A673 (cell line): ENCODE measurements at regions not wholly inside any gene's neighbourhood (a gene's known extent, or its start where the extent isn't known, plus 50 kb on each side); places are given as distances from the start of the nearest gene placed in this dataset.

ENCODE experiments used
- BruUV-seq: library from RNA; stranded (reverse); fragments of 400-500 nt; replicated peaks from 2 replicates; lab custom pipeline; 2021; lab: Mats Ljungman, UMichigan
- CTCF ChIA-PET: fragments of 300-600 bp; sonication (Branson Sonifier 250); formaldehyde crosslinking; loops from one replicate; lab custom pipeline; 2022; ENCODE audit warnings: antibody characterized with exemption; lab: Charles Lee
- POLR2A ChIA-PET: fragments of 300-600 bp; sonication (Branson Sonifier 250); formaldehyde crosslinking; loops from one replicate; lab custom pipeline; 2022; ENCODE audit warnings: antibody characterized with exemption; ENCODE audit not compliant: low non-redundant PET; lab: Charles Lee
- DNase-seq: peaks from one replicate; pipeline ENCODE4 v3.0.0-alpha.2; 2015; ENCODE audit warnings: low spot score
- H3K27ac ChIP-seq: fragments of 200-600 bp; sonication (generic); 2 replicates; pipeline ENCODE4 v1.5.1; 2016; ENCODE audit warnings: mixed run types, low read depth, mild to moderate bottlenecking, mixed read lengths, antibody characterized with exemption, low read length; ENCODE audit not compliant: poor library complexity, severe bottlenecking
- H3K27me3 ChIP-seq: fragments of 200-600 bp; sonication (generic); replicated peaks from 2 replicates; pipeline ENCODE4 v1.6.1; 2017; ENCODE audit warnings: mixed run types, low read depth, mild to moderate bottlenecking, mixed read lengths, antibody characterized with exemption, low read length; ENCODE audit not compliant: insufficient read depth, poor library complexity
- H3K36me3 ChIP-seq: fragments of 200-600 bp; sonication (generic); 2 replicates; pipeline ENCODE4 v1.6.1; 2016; ENCODE audit warnings: mixed run types, mild to moderate bottlenecking, mixed read lengths, antibody characterized with exemption, low read length; ENCODE audit not compliant: insufficient read depth, poor library complexity, severe bottlenecking
- H3K4me1 ChIP-seq: fragments of 200-600 bp; sonication (generic); 2 replicates; pipeline ENCODE4 v1.6.1; 2017; ENCODE audit warnings: mixed run types, mild to moderate bottlenecking, mixed read lengths, antibody characterized with exemption, low read length; ENCODE audit not compliant: insufficient read depth, poor library complexity, severe bottlenecking
- H3K4me3 ChIP-seq: fragments of 200-600 bp; sonication (generic); 2 replicates; pipeline ENCODE4 v1.5.1; 2016; ENCODE audit warnings: low read depth, mixed run types, mild to moderate bottlenecking, mixed read lengths, low read length; ENCODE audit not compliant: poor library complexity, severe bottlenecking
- H3K9me3 ChIP-seq: fragments of 200-600 bp; sonication (generic); 2 replicates; pipeline ENCODE4 v1.6.1; 2016; ENCODE audit warnings: mixed run types, low read depth, mild to moderate bottlenecking, mixed read lengths, antibody characterized with exemption, low read length; ENCODE audit not compliant: poor library complexity, severe bottlenecking
- EZH2 ChIP-seq: fragments of 200-600 bp; sonication (generic); IDR thresholded peaks from 2 replicates; pipeline ENCODE4 v1.6.1; 2017; ENCODE audit warnings: borderline replicate concordance, low read depth, mild to moderate bottlenecking, mixed read lengths, antibody characterized with exemption, low read length; ENCODE audit not compliant: poor library complexity, severe bottlenecking
- intact Hi-C: fragments of 100-400 bp; cut with micrococcal nuclease; formaldehyde crosslinking; loops from one replicate; pipeline ENCODE4 v1.10.0; 2022; ENCODE audit not compliant: unreplicated experiment
- TF ChIP-seq, protein P1 (sequence below): fragments of 300-800, 200-600 bp; sonication (generic); conservative IDR thresholded peaks from 2 replicates; pipeline ENCODE4 v1.5.1; 2017; ENCODE audit warnings: low read depth, mild to moderate bottlenecking, antibody characterized with exemption, low read length, moderate library complexity, mixed read lengths

DNA sequence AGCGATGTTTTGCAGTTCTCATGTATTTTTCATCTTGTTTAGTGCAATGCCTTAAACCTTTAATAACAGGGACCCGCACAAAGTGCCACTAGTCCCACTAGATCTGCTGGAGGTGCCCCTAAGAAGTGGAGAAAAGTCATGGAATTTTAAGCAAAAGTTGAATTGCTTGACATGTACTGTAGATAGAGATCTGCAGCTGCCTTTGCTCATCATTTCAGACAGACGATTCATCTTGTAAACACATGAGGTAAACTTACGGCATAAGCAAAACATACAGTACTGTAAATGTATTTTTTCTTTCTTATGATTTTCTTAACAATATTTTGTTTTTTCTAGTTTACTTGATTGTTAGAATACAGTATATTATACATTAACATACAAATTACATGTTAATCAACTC is 295.6 kb downstream of the CASP12 start:
- BruUV-seq = no TSS peak
- Histone ChIP-seq H3K36me3 (no peaks in the 10 kb centered on the region), H3K27me3 (no peaks in the 10 kb centered on the region), H3K4me1 (no peaks in the 10 kb centered on the region), H3K4me3 (no peak overlapping the region), H3K27ac (no peak overlapping the region), H3K9me3 (no peaks in the 10 kb centered on the region)
- intact Hi-C loops = no loop called here
- ChIA-PET POLR2A (no interaction called here), CTCF (no interaction called here)
- no peak for DNase-seq
- no peak for TF ChIP-seq EZH2
- TF ChIP-seq, protein P1, sequence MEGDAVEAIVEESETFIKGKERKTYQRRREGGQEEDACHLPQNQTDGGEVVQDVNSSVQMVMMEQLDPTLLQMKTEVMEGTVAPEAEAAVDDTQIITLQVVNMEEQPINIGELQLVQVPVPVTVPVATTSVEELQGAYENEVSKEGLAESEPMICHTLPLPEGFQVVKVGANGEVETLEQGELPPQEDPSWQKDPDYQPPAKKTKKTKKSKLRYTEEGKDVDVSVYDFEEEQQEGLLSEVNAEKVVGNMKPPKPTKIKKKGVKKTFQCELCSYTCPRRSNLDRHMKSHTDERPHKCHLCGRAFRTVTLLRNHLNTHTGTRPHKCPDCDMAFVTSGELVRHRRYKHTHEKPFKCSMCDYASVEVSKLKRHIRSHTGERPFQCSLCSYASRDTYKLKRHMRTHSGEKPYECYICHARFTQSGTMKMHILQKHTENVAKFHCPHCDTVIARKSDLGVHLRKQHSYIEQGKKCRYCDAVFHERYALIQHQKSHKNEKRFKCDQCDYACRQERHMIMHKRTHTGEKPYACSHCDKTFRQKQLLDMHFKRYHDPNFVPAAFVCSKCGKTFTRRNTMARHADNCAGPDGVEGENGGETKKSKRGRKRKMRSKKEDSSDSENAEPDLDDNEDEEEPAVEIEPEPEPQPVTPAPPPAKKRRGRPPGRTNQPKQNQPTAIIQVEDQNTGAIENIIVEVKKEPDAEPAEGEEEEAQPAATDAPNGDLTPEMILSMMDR = no peak

DNA sequence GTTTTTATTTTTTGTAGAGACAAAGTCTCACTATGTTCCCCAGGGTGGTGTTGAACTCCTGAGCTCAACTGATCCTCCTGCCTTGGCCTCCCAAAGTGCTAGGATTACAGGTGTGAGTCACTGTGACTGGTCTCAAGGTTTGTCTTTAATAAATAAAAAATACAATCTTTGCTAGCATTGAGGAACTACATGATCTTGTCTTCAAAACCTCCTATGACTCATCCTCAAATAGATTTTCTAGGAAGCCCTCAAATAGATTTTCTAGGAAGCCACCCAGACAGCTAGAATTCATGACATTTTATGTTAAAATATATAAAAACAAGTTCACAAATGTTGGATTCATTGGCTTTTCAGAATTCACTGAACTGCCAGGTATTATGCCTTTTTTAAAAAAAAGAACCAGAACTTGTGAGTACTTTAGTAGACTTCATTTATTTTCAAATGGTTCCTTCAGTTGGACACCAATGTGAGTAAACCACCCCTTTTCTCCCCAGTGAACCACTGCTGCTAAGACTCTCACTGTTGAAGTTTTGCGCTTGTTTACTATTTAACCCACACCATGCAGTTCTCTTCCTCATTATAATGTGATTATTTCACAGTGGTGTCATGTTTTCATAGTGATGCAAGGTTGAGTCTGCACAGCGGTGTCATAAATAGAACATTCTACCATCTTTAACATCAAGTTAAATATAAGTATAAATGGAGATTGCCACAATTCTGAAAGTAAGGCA is 303.9 kb downstream of the CASP12 start:
- no peaks in the 10 kb centered on the region for H3K36me3 ChIP-seq
- no peaks in the 10 kb centered on the region for H3K9me3 ChIP-seq
- no peaks in the 10 kb centered on the region for H3K4me1 ChIP-seq
- CTCF ChIA-PET = no interaction called here
- no peaks in the 10 kb centered on the region for H3K27me3 ChIP-seq
- TF ChIP-seq, protein P1 = no peak
- no peak for TF ChIP-seq EZH2
- no peak overlapping the region for H3K27ac ChIP-seq
- POLR2A ChIA-PET = no interaction called here
- no peak for DNase-seq
- no peak overlapping the region for H3K4me3 ChIP-seq
- intact Hi-C loops = no loop called here
- no TSS peak for BruUV-seq

DNA sequence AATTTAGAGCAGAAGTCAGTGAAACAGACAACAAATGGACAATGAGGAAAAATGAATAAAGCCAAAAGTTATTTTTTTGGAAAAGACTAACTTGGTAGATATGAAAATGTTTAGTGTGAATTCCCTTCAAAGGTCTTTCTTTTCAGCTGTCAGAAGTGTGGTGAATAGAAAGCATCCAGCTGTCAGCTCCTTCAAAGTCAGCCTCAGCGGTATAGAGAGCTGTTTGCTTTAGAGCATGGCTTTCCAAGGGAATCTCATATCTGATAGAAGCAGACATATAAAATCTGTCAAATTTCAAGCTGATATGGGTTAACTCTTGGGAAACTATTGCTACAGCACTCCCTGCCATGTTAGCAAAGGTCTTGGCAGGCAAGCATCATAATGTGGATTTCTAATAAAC is 309.3 kb downstream of the CASP12 start:
- CTCF ChIA-PET = no interaction called here
- H3K4me1 ChIP-seq = no peaks in the 10 kb centered on the region
- no peaks in the 10 kb centered on the region for H3K9me3 ChIP-seq
- H3K36me3 ChIP-seq = no peaks in the 10 kb centered on the region
- no peak overlapping the region for H3K27ac ChIP-seq
- POLR2A ChIA-PET = no interaction called here
- intact Hi-C loops = loop anchor here (10.0 kb wide), 1 partner anchor 334 kb away; no protein-coding TSS in a partner anchor
- H3K4me3 ChIP-seq = no peak overlapping the region
- no peak for TF ChIP-seq EZH2
- TF ChIP-seq, protein P1 = no peak
- DNase-seq = no peak
- H3K27me3 ChIP-seq = no peaks in the 10 kb centered on the region
- BruUV-seq = no TSS peak
